HFFc6 (cell line): ENCODE measurements at regions not wholly inside any gene's neighbourhood (a gene's known extent, or its start where the extent isn't known, plus 50 kb on each side); places are given as distances from the start of the nearest gene placed in this dataset.

ENCODE experiments used
- DNase-seq: peaks from one replicate; pipeline ENCODE4 v3.0.0-alpha.2; 2018
- H3K27ac Mint-ChIP-seq: 2 replicates; pipeline ENCODE4 v1.8.0; 2020; ENCODE audit warnings: mild to moderate bottlenecking, mixed read lengths
- H3K27me3 Mint-ChIP-seq: 2 replicates; pipeline ENCODE4 v1.8.0; 2021; ENCODE audit warnings: mild to moderate bottlenecking, moderate library complexity, mixed read lengths; ENCODE audit not compliant: insufficient read depth
- H3K36me3 Mint-ChIP-seq: 2 replicates; pipeline ENCODE4 v1.8.0; 2021; ENCODE audit warnings: low read depth, mixed read lengths
- H3K4me1 Mint-ChIP-seq: 2 replicates; pipeline ENCODE4 v1.8.0; 2020; ENCODE audit warnings: low read depth, mixed read lengths
- H3K4me3 Mint-ChIP-seq: 2 replicates; pipeline ENCODE4 v1.8.0; 2020; ENCODE audit warnings: mild to moderate bottlenecking, moderate library complexity, mixed read lengths
- H3K9me3 Mint-ChIP-seq: 2 replicates; pipeline ENCODE4 v1.8.0; 2020; ENCODE audit warnings: mild to moderate bottlenecking, mixed read lengths
- CTCF ChIP-seq: fragments of 200-600 bp; sonication (generic); IDR thresholded peaks from 2 replicates; pipeline ENCODE4 v1.5.0; 2021; ENCODE audit warnings: antibody characterized with exemption, mild to moderate bottlenecking

- Mint-ChIP-seq H3K4me3 (no peak overlapping the region), H3K36me3 (no peaks in the 10 kb centered on the region), H3K27me3 (no peaks in the 10 kb centered on the region), H3K9me3 (peaks cover 37% of the 10 kb centered on the region), H3K4me1 (no peaks in the 10 kb centered on the region), H3K27ac (no peak overlapping the region)
- TF ChIP-seq CTCF: no peak
- no peak for DNase-seq
Measured at GRCh38 chr4:62740296-62740695, 1540.2 kb downstream of the ADGRL3 start.

GRCh38 chr4:62717154-62717553 lies 1517.0 kb downstream of the ADGRL3 start:
- DNase-seq: no peak
- Mint-ChIP-seq H3K4me3 (no peak overlapping the region), H3K9me3 (peaks cover 21% of the 10 kb centered on the region), H3K27me3 (no peaks in the 10 kb centered on the region), H3K4me1 (no peaks in the 10 kb centered on the region), H3K27ac (no peak overlapping the region), H3K36me3 (no peaks in the 10 kb centered on the region)
- no peak for TF ChIP-seq CTCF

- peaks cover 30% of the 10 kb centered on the region for H3K9me3 Mint-ChIP-seq
- no peak for DNase-seq
- no peaks in the 10 kb centered on the region for H3K27me3 Mint-ChIP-seq
- no peak overlapping the region for H3K27ac Mint-ChIP-seq
- TF ChIP-seq CTCF: no peak
- no peak overlapping the region for H3K4me3 Mint-ChIP-seq
- no peaks in the 10 kb centered on the region for H3K4me1 Mint-ChIP-seq
- H3K36me3 Mint-ChIP-seq: no peaks in the 10 kb centered on the region
Measured at GRCh38 chr4:62711575-62711974, 1511.4 kb downstream of the ADGRL3 start.

- no peaks in the 10 kb centered on the region for H3K36me3 Mint-ChIP-seq
- no peaks in the 10 kb centered on the region for H3K4me1 Mint-ChIP-seq
- H3K9me3 Mint-ChIP-seq: peaks cover 16% of the 10 kb centered on the region
- TF ChIP-seq CTCF: peak; percentile 57; the same call in 1 of the 2 replicates
- DNase-seq: no peak
- H3K4me3 Mint-ChIP-seq: no peak overlapping the region
- H3K27me3 Mint-ChIP-seq: no peaks in the 10 kb centered on the region
- H3K27ac Mint-ChIP-seq: no peak overlapping the region
Measured at GRCh38 chr4:62709618-62710252, 1509.6 kb downstream of the ADGRL3 start.

- DNase-seq: no peak
- H3K36me3 Mint-ChIP-seq: no peaks in the 10 kb centered on the region
- no peak overlapping the region for H3K27ac Mint-ChIP-seq
- H3K4me1 Mint-ChIP-seq: no peaks in the 10 kb centered on the region
- TF ChIP-seq CTCF: no peak
- H3K4me3 Mint-ChIP-seq: no peak overlapping the region
- H3K9me3 Mint-ChIP-seq: peaks cover 11% of the 10 kb centered on the region
- no peaks in the 10 kb centered on the region for H3K27me3 Mint-ChIP-seq
Measured at GRCh38 chr4:62706423-62706822, 1506.3 kb downstream of the ADGRL3 start.
